HCT116 (cell line): ENCODE measurements at regions not wholly inside any gene's neighbourhood (a gene's known extent, or its start where the extent isn't known, plus 50 kb on each side); places are given as distances from the start of the nearest gene placed in this dataset.

Experiments used
- ATAC-seq: fragments of 200-7000 bp; cut with Tn5 transposase; 2 replicates; pipeline ENCODE4 v1.9.1; 2020; ENCODE audit warnings: mild to moderate bottlenecking, moderate library complexity
- BruUV-seq: library from RNA; stranded (reverse); fragments of 400-500 nt; replicated peaks from 2 replicates; lab custom pipeline; 2021; lab: Mats Ljungman, UMichigan
- CTCF ChIA-PET: fragments of 300-600 bp; sonication (Branson Sonifier 250); formaldehyde crosslinking; loops from one replicate; lab custom pipeline; 2021; ENCODE audit warnings: antibody characterized with exemption; lab: Charles Lee
- POLR2A ChIA-PET: fragments of 300-600, 350-600 bp; sonication (Branson Sonifier 250); formaldehyde crosslinking; loops from one replicate; lab custom pipeline; 2021; ENCODE audit warnings: antibody characterized with exemption; lab: Charles Lee
- RAD21 ChIA-PET, 2 experiments: fragments of 300-600 bp; sonication (Branson Sonifier 250); formaldehyde crosslinking; loops; one replicate each; lab custom pipeline; 2023; ENCODE audit warnings: low total read pairs in 2 of 2; ENCODE audit not compliant: uncharacterized antibody in 2 of 2, unreplicated experiment in 2 of 2, low non-redundant PET in 1 of 2; lab: Charles Lee
- DNase-seq: peaks from one replicate; pipeline ENCODE4 v3.0.0-alpha.2; 2010; ENCODE audit warnings: low read depth, low spot score
- H2AFZ ChIP-seq: fragments of 200-600 bp; shearing (Covaris generic), sonication (generic); 2 replicates; pipeline ENCODE4 v1.6.1; 2017; ENCODE audit warnings: low read depth, mixed run types, mixed read lengths, antibody characterized with exemption, low read length; ENCODE audit not compliant: poor library complexity, severe bottlenecking
- H3K27ac ChIP-seq: 2 replicates; pipeline ENCODE4 v1.5.1; 2012; ENCODE audit warnings: low read depth, low read length
- H3K27me3 ChIP-seq: fragments of 200-600 bp; sonication (generic); 2 replicates; pipeline ENCODE4 v1.6.1; 2016; ENCODE audit warnings: mixed run types, low read length, mixed read lengths; ENCODE audit not compliant: insufficient read depth
- H3K36me3 ChIP-seq, 2 experiments: fragments of 200-500 bp in 1 of 2; fragments of 200-600 bp in 1 of 2; sonication (Bioruptor generic) in 1 of 2; sonication (generic) in 1 of 2; 2 replicates each; pipeline versions ENCODE4 v1.5.1 to v1.6.1; 2014 to 2016; ENCODE audit warnings: low read length in 2 of 2, inconsistent platforms in 1 of 2, mixed read lengths in 1 of 2, mixed run types in 1 of 2; ENCODE audit not compliant: insufficient read depth in 2 of 2, control insufficient read depth in 1 of 2
- H3K4me1 ChIP-seq, 2 experiments: fragments of 200-600 bp in 1 of 2; sonication (generic) in 1 of 2; 2 replicates each; pipeline versions ENCODE4 v1.5.1 to v1.6.1; 2012 to 2017; ENCODE audit warnings: low read length in 2 of 2, inconsistent platforms in 1 of 2, mild to moderate bottlenecking in 1 of 2, mixed read lengths in 1 of 2, mixed run types in 1 of 2, moderate library complexity in 1 of 2; ENCODE audit not compliant: insufficient read depth in 2 of 2, control insufficient read depth in 1 of 2
- H3K4me2 ChIP-seq: fragments of 200-600 bp; sonication (generic); 2 replicates; pipeline ENCODE4 v1.6.1; 2017; ENCODE audit warnings: mixed run types, low read length, mixed read lengths
- H3K4me3 ChIP-seq, 2 experiments: fragments of 200-600 bp in 1 of 2; sonication (generic) in 1 of 2; replicated peaks in 1 of 2; 2 replicates each; pipeline ENCODE4 v1.5.1; 2011 to 2016; ENCODE audit warnings: low read length in 2 of 2, control low read depth in 1 of 2, low read depth in 1 of 2, mild to moderate bottlenecking in 1 of 2, mixed read lengths in 1 of 2, mixed run types in 1 of 2
- H3K79me2 ChIP-seq: fragments of 200-600 bp; sonication (generic); 2 replicates; pipeline ENCODE4 v1.6.1; 2017; ENCODE audit warnings: mild to moderate bottlenecking, mixed run types, low read length, moderate library complexity, mixed read lengths; ENCODE audit not compliant: insufficient read depth
- H3K9ac ChIP-seq: fragments of 200-600 bp; sonication (generic); 2 replicates; pipeline ENCODE4 v1.6.1; 2016; ENCODE audit warnings: low read length, mixed read lengths
- H3K9me2 ChIP-seq: fragments of 200-600 bp; sonication (generic), shearing (Covaris generic); 2 replicates; pipeline ENCODE4 v1.6.1; 2017; ENCODE audit warnings: mixed run types, mild to moderate bottlenecking, moderate library complexity; ENCODE audit not compliant: insufficient read depth
- H3K9me3 ChIP-seq, 2 experiments: fragments of 200-500 bp in 1 of 2; fragments of 200-600 bp in 1 of 2; sonication (Bioruptor generic) in 1 of 2; sonication (generic) in 1 of 2; 2 replicates each; pipeline ENCODE4 v1.6.1; 2014 to 2017; ENCODE audit warnings: low read length in 2 of 2, mixed read lengths in 2 of 2, inconsistent platforms in 1 of 2, low read depth in 1 of 2, mild to moderate bottlenecking in 1 of 2, mixed run types in 1 of 2, moderate library complexity in 1 of 2; ENCODE audit not compliant: control insufficient read depth in 1 of 2, insufficient read depth in 1 of 2
- H4K20me1 ChIP-seq: fragments of 200-600 bp; sonication (generic), shearing (Covaris generic); 2 replicates; pipeline ENCODE4 v1.6.1; 2017; ENCODE audit warnings: mixed run types, mild to moderate bottlenecking, moderate library complexity; ENCODE audit not compliant: insufficient read depth
- CBX3 ChIP-seq: IDR thresholded peaks from 2 replicates; pipeline ENCODE4 v1.6.1; 2012; ENCODE audit warnings: low read depth
- CEBPB ChIP-seq: IDR thresholded peaks from 2 replicates; pipeline ENCODE4 v1.6.1; 2012; ENCODE audit warnings: low read depth
- EGR1 ChIP-seq: IDR thresholded peaks from 2 replicates; pipeline ENCODE4 v1.6.1; 2012; ENCODE audit warnings: low read depth
- EZH2phosphoT487 ChIP-seq: fragments of 200-600 bp; IDR thresholded peaks from 2 replicates; pipeline ENCODE4 v1.6.1; 2018; ENCODE audit warnings: antibody characterized with exemption, borderline replicate concordance
- FOSL1 ChIP-seq: IDR thresholded peaks from 2 replicates; pipeline ENCODE4 v1.6.1; 2012; ENCODE audit warnings: low read depth
- JUND ChIP-seq: IDR thresholded peaks from 2 replicates; pipeline ENCODE4 v1.6.1; 2012
- POLR2A ChIP-seq: IDR thresholded peaks from 2 replicates; pipeline ENCODE4 v1.7.0; 2011; ENCODE audit warnings: borderline replicate concordance; ENCODE audit not compliant: insufficient read depth, insufficient read length; ENCODE audit errors: extremely low read depth
- POLR2AphosphoS5 ChIP-seq: IDR thresholded peaks from 2 replicates; pipeline ENCODE4 v1.6.1; 2011; ENCODE audit warnings: mild to moderate bottlenecking, low read depth, low read length, moderate library complexity
- RAD21 ChIP-seq: IDR thresholded peaks from 2 replicates; pipeline ENCODE4 v1.6.1; 2012; ENCODE audit warnings: low read depth, mild to moderate bottlenecking
- REST ChIP-seq: IDR thresholded peaks from 2 replicates; pipeline ENCODE4 v1.6.1; 2012; ENCODE audit warnings: low read depth
- SIN3A ChIP-seq: IDR thresholded peaks from 2 replicates; pipeline ENCODE4 v1.6.1; 2012; ENCODE audit warnings: low read depth
- SP1 ChIP-seq: IDR thresholded peaks from 2 replicates; pipeline ENCODE4 v1.6.1; 2012; ENCODE audit warnings: low read depth
- SRF ChIP-seq: IDR thresholded peaks from 2 replicates; pipeline ENCODE4 v1.6.1; 2012; ENCODE audit warnings: low read depth
- TCF7L2 ChIP-seq: IDR thresholded peaks from 2 replicates; pipeline ENCODE4 v1.7.0; 2011; ENCODE audit warnings: borderline replicate concordance, inconsistent platforms; ENCODE audit not compliant: insufficient read depth, insufficient read length; ENCODE audit errors: extremely low read depth
- YY1 ChIP-seq: IDR thresholded peaks from 2 replicates; pipeline ENCODE4 v1.6.1; 2011; ENCODE audit warnings: low read length, low read depth, moderate library complexity, mild to moderate bottlenecking; ENCODE audit not compliant: insufficient replicate concordance; ENCODE audit errors: extremely low read depth
- ZFX ChIP-seq: fragments of 450-650 bp; IDR thresholded peaks from 2 replicates; pipeline ENCODE4 v1.6.1; 2017
- ZNF274 ChIP-seq: fragments of 200-500 bp; sonication (Bioruptor generic); IDR thresholded peaks from 2 replicates; pipeline ENCODE4 v1.6.1; 2014; ENCODE audit warnings: mild to moderate bottlenecking, low read depth, low read length, inconsistent platforms
- intact Hi-C: fragments of 100-400 bp; cut with micrococcal nuclease; formaldehyde crosslinking; loops from 2 replicates; pipeline ENCODE4 v1.10.0; 2022
- TF ChIP-seq, protein P1 (sequence below): IDR thresholded peaks from 2 replicates; pipeline ENCODE4 v1.6.1; 2012
- TF ChIP-seq, protein P2 (sequence below), 3 experiments: fragments of 200-600 bp in 1 of 3; sonication (generic) in 1 of 3; IDR thresholded peaks in 2 of 3; conservative IDR thresholded peaks in 1 of 3; 2 replicates each; pipeline ENCODE4 v1.5.1; 2012 to 2017; ENCODE audit warnings: low read depth in 2 of 3, low read length in 2 of 3, antibody characterized with exemption in 1 of 3, borderline replicate concordance in 1 of 3, control low read depth in 1 of 3, mild to moderate bottlenecking in 1 of 3, mixed read lengths in 1 of 3, mixed run types in 1 of 3, moderate library complexity in 1 of 3; ENCODE audit not compliant: insufficient read depth in 1 of 3
- TF ChIP-seq, protein P3 (sequence below): IDR thresholded peaks from 2 replicates; pipeline ENCODE4 v1.6.1; 2011; ENCODE audit warnings: mild to moderate bottlenecking, low read length, moderate library complexity; ENCODE audit not compliant: insufficient replicate concordance; ENCODE audit errors: extremely low read depth

DNA sequence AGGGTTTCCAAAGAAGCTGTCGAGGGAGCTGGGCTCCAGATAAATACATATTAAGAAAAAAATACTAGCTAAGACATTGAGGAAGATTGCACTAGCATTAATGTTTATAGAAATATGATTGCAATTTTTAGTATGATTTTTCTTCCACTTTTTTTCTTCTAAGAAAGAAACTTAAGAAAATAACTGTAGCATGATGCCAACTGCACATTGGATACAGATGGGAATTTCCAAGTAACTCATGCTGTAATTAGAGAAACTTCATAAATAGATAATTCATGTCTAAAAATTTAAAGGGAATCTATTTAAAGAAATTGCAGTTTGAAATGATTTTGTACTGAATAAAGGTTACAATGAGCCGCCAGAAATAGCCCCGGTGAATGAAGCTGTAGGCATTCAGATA is 119.4 kb downstream of the POLR1F start:
- ChIA-PET CTCF (no interaction called here), RAD21 (no interaction called here), POLR2A (no interaction called here)
- Histone ChIP-seq H4K20me1 (no peaks in the 10 kb centered on the region), H3K4me1 (no peaks in the 10 kb centered on the region), H3K79me2 (no peaks in the 10 kb centered on the region), H3K4me2 (no peak overlapping the region), H3K36me3 (no peaks in the 10 kb centered on the region), H3K27me3 (no peaks in the 10 kb centered on the region), H3K27ac (no peak overlapping the region), H3K4me3 (no peak overlapping the region), H3K9me2 (no peaks in the 10 kb centered on the region), H3K9me3 (no peaks in the 10 kb centered on the region), H3K9ac (no peak overlapping the region), H2AFZ (no peak overlapping the region)
- ATAC-seq (no peak), DNase-seq (no peak)
- TF ChIP-seq FOSL1 = no peak
- TF ChIP-seq JUND = no peak
- TF ChIP-seq ZFX = no peak
- TF ChIP-seq SP1 = no peak
- no peak for TF ChIP-seq YY1
- no peak for TF ChIP-seq EGR1
- TF ChIP-seq, protein P1, sequence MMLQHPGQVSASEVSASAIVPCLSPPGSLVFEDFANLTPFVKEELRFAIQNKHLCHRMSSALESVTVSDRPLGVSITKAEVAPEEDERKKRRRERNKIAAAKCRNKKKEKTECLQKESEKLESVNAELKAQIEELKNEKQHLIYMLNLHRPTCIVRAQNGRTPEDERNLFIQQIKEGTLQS = no peak
- no peak for TF ChIP-seq CBX3
- no peak for TF ChIP-seq CEBPB
- TF ChIP-seq POLR2A = no peak
- TF ChIP-seq, protein P2, sequence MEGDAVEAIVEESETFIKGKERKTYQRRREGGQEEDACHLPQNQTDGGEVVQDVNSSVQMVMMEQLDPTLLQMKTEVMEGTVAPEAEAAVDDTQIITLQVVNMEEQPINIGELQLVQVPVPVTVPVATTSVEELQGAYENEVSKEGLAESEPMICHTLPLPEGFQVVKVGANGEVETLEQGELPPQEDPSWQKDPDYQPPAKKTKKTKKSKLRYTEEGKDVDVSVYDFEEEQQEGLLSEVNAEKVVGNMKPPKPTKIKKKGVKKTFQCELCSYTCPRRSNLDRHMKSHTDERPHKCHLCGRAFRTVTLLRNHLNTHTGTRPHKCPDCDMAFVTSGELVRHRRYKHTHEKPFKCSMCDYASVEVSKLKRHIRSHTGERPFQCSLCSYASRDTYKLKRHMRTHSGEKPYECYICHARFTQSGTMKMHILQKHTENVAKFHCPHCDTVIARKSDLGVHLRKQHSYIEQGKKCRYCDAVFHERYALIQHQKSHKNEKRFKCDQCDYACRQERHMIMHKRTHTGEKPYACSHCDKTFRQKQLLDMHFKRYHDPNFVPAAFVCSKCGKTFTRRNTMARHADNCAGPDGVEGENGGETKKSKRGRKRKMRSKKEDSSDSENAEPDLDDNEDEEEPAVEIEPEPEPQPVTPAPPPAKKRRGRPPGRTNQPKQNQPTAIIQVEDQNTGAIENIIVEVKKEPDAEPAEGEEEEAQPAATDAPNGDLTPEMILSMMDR (IDR thresholded peaks at IDR 0.05 in 2 of 3, conservative IDR thresholded peaks at IDR 0.05 in 1 of 3; ENCODE audit: borderline replicate concordance in 1 of 3, insufficient read depth in 1 of 3, low read depth in 2 of 3, low read length in 2 of 3) = no peak
- no peak for TF ChIP-seq EZH2phosphoT487
- no peak for TF ChIP-seq REST
- no peak for TF ChIP-seq SIN3A
- TF ChIP-seq RAD21 = no peak
- TF ChIP-seq TCF7L2 = no peak
- TF ChIP-seq POLR2AphosphoS5 = no peak
- TF ChIP-seq, protein P3, sequence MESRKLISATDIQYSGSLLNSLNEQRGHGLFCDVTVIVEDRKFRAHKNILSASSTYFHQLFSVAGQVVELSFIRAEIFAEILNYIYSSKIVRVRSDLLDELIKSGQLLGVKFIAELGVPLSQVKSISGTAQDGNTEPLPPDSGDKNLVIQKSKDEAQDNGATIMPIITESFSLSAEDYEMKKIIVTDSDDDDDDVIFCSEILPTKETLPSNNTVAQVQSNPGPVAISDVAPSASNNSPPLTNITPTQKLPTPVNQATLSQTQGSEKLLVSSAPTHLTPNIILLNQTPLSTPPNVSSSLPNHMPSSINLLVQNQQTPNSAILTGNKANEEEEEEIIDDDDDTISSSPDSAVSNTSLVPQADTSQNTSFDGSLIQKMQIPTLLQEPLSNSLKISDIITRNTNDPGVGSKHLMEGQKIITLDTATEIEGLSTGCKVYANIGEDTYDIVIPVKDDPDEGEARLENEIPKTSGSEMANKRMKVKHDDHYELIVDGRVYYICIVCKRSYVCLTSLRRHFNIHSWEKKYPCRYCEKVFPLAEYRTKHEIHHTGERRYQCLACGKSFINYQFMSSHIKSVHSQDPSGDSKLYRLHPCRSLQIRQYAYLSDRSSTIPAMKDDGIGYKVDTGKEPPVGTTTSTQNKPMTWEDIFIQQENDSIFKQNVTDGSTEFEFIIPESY = no peak
- TF ChIP-seq ZNF274 = no peak
- TF ChIP-seq SRF = no peak
- intact Hi-C loops = no loop called here
- no TSS peak for BruUV-seq
